Umbilical cord (tissue), 1 donor: ENCODE measurements at regions not wholly inside any gene's neighbourhood (a gene's known extent, or its start where the extent isn't known, plus 50 kb on each side); places are given as distances from the start of the nearest gene placed in this dataset.

Source experiments
- DNase-seq: peaks from one replicate; pipeline ENCODE4 v3.0.0-alpha.2; 2015; ENCODE audit warnings: low spot score

DNA sequence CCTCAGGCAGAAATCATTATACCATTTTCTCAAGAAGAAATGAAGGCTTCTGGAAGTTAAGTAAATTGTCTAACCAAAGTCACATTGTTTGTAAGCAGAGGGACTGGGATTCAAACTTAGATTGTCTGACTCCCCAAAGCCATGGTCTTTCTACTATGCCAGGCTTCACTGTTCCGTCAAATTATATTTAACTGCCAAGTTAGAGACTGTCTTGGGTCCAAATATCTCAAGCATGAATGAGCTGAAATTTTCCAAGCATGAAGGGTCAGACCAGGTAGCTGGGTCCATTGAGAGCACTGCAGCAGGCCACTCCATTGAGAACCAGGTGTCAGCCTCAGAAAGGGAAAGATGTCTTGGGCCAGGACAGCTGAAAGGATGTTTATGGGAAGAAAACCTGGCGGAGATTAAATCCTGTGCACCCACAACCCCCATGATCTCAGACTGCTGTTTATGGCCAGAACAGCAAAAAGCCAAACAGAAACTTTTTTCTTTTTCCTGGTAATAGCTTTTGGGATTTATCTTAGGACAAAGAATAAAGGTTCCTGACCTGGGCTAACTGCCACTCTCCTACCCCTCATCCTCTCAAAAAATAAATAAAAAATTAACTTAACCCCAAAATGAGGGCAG is 612.3 kb downstream of the INSC start:
- no peak for DNase-seq

DNA sequence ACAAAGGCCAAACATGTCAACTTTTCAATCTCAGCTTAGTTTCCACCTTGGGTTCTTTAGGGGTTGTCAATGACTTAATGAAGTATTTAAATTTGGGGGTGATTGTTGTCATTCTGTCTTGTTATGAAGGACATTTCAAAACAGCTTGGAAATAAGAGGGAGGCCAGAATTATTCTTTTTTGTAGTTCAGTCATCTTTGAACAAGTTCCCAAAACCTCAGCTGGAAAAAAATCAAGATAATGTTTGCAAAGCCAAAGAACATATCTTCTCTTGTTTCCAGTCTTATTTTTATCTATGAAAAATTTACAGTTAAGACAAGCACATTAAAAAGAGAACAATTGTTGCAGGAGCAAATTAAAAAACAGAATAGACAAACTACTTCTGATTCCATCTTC is 612.8 kb downstream of the INSC start:
- DNase-seq = no peak

DNA sequence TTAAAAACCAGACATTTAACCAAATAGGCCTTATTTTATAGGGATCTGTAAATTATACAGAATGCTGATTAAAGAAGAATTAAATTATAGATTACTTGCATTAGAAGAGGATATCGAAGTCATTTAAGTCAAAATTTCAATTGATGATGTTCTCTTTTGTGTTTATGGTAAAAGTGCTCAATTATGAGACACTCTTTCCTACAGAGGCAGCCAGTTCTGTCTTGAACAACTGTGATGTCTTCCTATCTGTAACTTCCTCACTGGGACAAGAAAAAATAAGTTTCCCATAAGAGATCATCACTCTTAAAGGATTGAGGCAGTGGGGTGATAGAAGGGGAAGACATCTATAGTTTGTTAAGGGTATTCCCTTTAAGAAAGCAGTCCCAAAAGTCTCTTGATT is 613.5 kb downstream of the INSC start:
- no peak for DNase-seq

DNA sequence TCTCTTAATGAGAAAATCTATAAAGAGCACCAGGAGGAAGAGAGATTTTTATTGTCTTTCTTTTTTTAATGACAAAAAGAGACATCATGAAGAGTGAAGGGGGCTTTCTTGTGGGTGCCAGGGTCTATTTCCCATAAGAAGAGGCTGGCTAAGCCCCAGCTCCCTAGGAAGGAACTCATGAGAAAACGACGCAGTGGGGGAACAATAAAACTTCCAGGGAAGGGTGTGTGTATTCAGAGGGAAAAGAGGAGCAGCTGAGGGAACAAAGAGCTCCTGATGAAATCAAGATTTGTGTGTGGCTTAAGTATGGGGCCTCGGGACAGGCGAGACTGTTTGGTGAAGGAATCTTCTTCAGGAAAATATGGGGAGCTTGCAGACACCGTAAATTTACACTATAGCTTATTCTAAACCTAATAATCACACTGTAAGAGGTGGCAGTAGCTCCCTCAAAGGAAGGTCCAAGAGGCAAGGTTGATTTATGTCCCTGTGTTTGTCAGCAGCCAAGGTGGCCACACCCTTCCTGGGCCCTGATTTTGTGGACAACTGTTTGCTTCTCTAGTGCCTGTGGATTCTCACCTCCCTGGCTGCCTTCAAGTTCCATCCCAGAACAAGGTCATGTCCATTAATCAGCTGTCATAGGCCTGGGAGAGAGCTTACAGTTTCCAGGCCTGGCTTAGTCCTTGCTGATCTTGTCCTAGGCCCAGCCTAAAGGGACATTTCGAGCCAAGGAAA is 615.7 kb downstream of the INSC start:
- no peak for DNase-seq

DNA sequence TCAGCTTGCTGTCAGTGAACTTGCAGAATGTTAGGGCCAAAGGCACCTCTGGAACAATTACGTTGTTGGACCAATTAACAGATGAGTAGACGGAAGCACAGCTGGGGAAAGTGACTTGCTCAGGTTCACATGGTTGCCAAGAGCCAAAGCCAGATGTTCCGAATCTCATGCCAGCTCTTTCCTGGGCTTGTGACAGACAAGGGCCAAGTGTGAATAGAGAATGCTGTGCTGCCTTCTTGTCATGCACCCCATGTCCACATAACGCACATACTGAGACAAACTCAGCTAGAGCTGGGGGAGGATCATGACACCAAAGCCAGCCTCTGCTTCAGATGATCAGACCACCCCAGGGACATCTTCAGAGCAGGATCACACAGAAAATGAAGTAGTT is 616.3 kb downstream of the INSC start:
- no peak for DNase-seq

DNA sequence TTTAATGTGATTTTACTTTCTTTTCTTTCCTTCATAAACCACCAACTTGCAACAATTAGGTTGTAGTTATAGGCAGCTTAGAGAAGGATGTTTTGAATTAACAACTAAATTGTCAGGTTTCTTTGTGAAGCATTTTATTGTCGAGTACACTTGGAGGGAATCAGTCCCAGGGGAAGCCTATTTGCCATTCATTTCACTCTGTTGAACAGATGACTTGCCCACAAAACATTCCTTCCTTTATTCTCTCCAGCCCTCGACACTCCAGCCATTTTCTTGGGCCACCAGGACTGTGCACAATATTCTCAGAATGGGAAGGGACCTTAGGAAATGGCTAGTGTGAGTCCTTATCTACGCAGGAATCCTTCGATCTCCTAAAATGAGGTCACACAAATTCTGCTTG is 620.6 kb downstream of the SOX6 start:
- DNase-seq = no peak

DNA sequence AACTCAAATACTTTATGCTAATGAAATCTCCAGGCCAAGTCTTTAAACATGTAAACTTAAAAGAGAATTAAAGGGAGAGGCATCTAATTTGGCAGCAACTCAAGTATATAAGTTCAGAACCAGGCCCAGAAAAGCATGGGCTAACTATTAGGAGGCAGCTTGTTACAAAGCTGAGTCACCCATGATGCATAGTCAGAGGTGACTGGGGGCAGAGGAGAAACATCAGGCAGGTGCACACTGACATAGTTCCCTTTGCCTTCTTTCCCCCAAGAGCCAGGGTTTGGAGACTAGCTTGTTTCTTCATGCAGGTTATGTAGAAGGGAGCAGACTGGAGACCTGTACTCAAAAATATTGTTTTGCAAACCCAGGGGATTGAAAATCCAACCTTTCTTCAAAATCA is 619.0 kb downstream of the SOX6 start:
- no peak for DNase-seq

DNA sequence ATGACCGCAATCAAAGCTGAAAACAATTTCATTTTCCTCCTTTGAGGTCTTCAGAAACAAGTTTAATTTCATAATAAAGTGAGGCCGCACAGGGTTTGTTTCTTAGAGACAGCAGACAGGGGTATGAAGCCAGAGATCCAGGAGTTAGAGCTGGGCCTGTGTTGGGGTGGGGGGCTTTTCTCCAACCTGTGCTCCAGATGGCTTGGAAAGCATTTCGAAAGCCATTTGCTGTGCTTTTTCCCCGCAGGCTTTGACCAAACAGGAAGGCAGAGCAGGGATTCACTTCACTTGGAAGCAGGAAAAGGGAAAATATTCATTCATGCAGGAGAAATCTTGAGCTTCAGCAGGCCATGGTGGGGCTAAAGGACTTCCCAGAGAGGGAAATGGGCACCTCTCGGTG is 617.4 kb downstream of the SOX6 start:
- no peak for DNase-seq

DNA sequence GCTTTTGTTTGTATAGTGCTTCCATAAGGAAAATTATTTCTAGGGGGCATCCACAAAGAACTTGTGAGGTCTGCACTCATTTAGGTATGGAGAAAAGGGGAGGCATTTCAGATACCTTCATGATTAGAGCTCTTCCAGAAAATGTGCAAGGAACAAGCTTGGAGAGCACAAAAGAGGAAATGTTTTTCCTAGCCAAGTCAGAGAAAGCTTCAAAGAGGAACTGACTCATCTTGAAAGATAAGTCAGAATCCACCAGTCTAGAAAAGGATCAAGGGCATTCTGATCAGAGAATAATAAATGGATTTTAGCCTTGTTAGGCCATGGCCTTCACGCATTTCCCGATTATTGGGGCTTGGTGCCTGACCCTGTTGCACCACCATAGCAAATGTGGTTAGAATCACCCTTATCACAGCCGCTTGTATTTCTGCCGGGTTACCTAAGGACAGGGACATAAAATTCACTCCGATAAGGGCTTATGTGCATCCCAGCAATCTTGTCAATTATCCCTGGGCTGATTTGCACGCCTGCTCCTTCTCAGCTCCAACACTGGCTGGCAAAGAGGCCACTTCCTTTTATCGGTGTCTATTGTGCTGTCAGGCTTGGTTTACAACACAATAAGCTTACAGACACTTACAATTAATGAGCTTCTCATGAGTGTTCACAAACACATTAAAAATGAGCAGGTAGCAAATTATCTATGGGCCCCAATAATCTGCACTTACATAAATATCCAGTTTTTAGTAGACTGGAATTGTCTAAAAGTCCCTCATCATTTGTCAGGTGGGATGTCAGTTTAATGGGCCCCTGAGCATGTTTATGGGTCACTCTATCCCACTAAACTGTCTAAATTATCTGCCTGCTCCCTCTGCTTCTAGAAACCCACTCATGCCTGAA is 613.5 kb downstream of the SOX6 start:
- peak; percentile 94 for DNase-seq

DNA sequence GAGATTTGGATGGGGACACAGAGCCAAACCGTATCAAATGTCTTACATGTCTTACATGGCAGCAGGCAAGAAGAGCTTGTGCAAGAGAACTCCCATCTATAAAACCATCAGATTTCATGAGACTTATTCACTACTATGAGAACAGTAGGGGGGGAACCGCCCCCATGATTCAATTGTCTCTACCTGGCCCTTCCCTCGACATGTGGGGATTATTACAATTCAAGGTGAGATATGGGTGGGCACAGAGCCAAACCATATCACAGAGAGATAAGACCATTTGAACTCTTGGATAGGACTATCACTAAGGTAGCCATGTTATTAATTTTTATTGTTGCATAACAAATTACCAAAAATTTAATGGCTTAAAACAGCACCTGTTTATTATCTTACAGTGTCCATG is 611.7 kb downstream of the SOX6 start:
- DNase-seq = no peak

DNA sequence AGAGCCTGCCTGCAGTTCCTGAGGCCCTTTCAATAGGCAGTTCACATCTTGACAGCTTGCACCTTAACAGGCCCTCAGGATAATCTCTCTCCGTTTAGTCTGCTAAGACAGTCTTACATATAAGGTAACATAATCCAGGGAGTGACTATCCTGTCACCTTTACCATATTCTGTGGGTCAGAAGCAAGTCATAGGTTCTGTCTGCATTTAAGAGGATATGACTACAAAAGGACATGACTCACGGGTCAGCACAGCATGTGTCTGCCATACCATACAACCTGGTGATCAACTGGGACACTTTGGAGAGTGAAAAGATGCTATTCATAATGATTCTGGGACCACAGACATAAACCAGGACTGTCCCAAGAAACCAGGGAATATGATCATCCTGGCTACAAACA is 611.1 kb downstream of the SOX6 start:
- DNase-seq = no peak

DNA sequence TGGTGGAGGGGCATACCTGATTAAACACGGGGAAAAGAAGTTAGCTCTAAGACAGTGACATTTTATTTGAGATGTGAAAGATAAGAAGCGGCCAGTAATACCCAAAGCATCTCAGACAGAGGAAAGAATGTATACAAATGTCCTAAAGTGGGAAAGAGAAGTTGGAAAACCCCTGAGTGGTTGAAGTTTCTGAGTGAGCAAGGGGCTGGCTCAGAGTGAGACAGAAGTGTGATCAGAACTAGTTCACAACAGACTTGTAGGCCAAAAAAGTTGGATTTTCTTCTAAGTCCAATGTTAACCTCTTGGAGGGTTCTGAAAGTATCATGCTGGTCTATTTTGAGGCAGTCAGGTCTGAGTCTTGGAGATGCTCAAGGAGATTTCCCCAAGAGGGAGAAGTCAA is 608.7 kb downstream of the SOX6 start:
- DNase-seq = no peak

DNA sequence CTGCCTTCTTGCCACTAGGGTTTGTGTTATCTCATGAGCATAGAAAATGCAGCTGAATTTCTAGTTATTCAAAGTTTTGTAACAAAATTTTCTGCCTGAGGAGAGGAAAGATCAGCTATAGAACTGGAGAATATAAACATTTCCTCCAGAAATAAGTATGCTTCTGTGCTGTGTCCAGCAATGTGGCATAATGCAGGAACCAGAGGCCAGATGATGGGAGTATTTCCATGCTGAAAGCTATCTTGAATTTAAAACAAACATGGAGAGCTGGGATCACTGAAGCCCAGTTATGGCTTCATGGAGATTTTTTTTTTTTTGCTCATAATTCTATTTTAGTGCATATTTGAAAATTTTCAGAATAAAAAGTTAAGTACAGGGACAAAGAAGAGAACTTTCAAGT is 608.2 kb downstream of the SOX6 start:
- peak; percentile 89 for DNase-seq

DNA sequence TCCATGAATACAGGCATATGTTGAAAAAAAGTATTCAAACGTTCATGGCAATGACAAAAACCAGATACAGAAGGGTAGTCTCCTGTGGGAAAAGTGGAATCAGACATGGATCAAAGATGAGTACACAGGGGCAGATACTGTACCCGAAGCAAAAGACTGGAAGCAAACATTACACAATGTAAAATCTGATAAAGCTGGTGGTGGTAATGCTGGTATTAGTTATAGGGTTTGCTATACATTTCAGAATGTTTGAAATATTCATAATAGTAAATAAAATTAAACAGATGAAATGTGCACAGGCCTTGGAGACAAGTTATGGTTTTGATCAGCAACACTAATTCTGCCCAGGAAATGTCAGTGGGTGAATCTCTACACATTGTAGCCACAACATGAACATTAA is 607.6 kb downstream of the SOX6 start:
- DNase-seq = peak; percentile 92

DNA sequence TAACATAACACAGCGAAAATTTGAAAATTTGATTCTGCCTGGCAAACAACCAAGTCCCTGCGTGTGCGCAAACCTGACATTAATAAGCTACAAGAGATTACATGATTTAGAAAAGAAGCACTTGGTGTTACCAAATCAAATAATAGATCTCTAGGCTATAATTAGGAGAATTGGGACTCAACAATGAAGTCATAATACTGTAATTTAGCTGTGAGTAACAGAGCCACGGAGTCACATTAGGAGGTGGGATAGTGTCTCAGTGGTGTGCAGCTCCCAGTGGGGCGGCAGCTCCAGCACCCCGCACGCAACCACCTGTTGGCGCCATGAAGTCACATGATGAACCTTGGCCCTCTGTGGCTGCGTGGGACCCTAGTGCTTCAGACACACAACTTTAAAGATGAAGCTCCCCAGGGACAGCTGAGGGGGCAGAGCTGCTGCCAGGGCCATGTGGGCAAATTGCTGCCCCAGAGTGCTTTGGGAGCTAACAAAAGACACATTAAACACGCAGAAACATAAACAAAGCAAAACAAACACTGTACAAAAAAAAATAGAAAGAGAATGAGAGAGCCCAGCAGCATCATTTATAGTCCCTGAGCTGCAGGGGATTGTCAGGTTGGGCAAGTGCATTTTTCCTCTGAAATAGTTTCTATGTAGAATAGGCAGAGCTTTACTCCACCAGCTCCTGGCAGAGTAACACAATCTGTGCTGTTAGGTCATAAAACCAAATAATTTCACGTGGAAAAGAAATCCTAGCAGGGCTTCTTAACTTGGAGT is 605.6 kb downstream of the SOX6 start:
- no peak for DNase-seq

DNA sequence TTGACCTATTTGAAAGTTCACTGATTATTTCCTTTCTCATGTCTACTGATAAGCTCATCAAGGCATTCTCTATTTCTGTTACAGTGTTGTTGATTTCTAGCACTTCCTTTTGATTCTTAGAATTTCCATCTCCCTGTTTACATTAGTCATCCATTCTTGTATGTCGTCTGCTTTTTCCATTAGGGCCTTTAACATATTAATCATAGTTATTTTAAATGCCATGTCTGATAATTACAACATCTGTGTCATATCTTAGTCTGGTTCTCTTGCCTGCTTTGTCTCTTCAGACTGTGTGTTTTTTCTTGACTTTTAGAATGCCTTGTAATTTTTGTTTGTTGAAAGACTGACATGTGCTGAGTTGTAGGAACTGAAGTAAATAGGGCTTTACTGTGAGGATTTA is 602.1 kb downstream of the SOX6 start:
- no peak for DNase-seq

DNA sequence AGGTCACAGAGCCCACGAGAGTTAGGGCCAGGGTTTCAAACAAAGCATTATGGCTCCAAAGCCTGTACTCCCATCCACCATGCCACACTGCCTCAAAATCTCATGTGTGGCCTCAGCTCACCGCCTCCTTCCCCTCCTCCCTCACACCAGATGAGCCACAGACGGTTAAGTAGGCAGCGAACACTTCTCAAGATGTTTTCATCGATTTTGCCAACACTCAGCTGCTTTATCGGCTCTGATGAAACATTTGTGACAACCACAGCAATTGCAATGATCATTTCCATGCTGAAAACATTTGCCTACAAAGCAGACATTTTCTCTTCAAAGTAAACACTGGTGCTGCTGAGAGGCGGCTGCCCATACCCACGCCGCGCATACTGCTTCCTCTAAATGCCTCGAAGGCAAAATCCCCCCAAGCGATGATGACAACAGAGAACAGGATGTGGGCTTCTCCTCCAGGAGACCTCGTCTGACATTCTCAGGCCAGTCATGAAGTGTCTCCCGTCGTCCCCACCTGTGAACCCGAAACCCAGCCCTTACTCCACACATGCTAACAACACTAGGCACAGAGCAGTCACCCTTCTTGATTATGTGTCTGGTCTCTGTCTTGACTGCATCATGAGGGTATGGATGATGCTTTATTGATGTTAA is 599.2 kb downstream of the SOX6 start:
- DNase-seq = no peak

DNA sequence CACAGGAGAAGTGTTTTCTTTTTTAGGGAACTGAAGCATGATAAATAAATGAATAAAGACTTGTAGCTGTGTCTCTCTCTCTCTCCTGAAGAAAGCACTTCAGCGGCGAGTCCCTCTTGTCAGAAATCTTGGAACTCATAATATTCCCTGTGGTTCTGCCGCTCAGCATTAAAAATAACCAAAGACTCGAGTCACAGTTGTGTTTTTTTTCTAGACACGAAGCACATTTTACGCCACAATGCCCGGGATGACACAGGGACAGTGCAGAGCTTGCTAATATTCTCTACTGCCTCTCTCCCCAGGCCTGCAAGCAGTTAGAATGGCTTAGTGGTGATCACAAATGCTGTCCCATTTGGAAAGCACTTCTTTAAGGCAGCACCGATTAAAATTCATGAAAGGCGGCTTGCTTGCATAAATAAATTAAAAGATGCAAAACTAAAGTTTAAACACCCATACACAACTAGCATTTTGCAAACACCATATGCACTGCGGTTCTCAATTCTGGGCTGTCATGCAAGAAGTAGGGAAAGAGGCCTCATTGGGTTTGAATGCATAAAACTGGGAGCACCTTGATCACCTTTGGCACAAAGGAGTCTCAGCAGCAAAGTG is 597.4 kb downstream of the SOX6 start:
- no peak for DNase-seq

DNA sequence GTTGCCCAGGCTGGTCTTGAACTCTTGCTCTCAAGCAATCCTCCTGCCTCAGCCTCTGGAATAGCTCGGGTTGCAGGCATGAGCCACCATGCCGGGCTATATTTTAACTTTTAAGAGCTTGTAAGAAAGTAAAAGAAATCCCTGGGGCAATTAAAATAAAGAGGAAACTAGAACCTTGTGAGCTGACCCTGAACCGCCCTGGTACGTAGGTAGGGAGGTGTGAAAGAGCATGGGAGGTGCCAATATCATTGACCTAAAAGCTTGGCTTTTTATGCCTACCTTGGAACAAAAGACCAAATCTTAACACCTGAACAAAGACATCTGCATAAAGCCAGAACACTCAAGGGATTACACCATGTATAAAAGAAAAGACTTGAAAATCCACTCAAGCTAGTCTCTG is 595.1 kb downstream of the SOX6 start:
- DNase-seq = no peak

DNA sequence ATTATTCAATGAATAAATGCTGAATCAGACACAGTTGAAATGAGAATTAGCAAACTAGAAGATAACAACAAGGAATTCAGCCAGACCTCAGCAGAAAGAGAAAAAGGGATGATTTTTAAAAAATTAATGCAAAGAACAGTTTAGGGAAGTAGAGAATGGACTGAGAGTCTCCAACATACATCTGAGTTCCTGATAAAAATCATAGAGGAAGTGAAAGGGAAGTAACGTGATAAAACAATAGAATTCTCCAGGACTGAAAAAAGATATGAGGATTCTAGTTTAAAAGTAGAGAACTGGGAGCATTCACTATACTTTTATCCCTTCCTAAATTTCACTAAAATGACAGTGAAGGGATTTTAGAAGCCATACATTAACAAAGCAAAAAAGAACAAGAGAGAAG is 592.0 kb downstream of the SOX6 start:
- DNase-seq = no peak

DNA sequence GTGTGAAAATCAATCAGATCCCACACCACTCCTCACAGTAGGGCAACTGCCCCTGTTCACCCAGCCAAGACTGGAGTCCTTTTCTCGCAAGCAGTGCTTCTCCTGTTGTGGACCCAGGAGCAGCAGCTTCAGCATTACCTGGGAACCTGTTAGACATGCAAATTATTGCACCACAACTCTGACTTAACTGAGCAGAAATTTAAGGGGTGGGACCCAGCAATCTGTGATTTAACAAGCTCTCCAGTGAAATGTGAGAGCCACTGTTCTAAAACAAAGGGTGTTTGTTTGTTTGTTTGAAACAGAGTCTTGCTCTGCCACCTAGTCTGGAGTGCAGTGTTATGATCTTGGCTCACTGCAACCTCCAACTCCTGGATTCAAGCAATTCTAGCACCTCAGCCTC is 591.4 kb downstream of the SOX6 start:
- no peak for DNase-seq
